Aorta (tissue), 5 donors: ENCODE measurements at regions not wholly inside any gene's neighbourhood (a gene's known extent, or its start where the extent isn't known, plus 50 kb on each side); places are given as distances from the start of the nearest gene placed in this dataset.
"Not testable (repeated sequence)": the region's sequence is repeated elsewhere in the genome, so short reads cannot be mapped to it uniquely, and the experiment has no call there.

Experiments used
- ATAC-seq: fragments of 200-7000 bp; cut with Tn5 transposase; one replicate; pipeline ENCODE4 v1.9.1; 2022; ENCODE audit warnings: moderate library complexity; ENCODE audit not compliant: low FRiP score
- DNase-seq, 2 donors: peaks; one replicate each; pipeline ENCODE4 v3.0.0-alpha.2; 2020
- H3K27ac ChIP-seq, 2 donors: one replicate each; pipeline ENCODE4 v1.5.1; 2013; ENCODE audit warnings: low read length in 2 of 2, mild to moderate bottlenecking in 2 of 2, moderate library complexity in 2 of 2, control low read depth in 1 of 2, inconsistent platforms in 1 of 2, low read depth in 1 of 2
- H3K27me3 ChIP-seq, 2 donors: one replicate each; pipeline ENCODE4 v1.6.1; 2013; ENCODE audit warnings: control low read depth in 1 of 2, low read length in 1 of 2, mild to moderate bottlenecking in 1 of 2, moderate library complexity in 1 of 2; ENCODE audit not compliant: insufficient read depth in 2 of 2, control insufficient read depth in 1 of 2
- H3K36me3 ChIP-seq, 2 donors: one replicate each; pipeline ENCODE4 v1.6.1; 2013; ENCODE audit warnings: control low read depth in 1 of 2, low read length in 1 of 2, mild to moderate bottlenecking in 1 of 2; ENCODE audit not compliant: insufficient read depth in 2 of 2, control insufficient read depth in 1 of 2
- H3K4me1 ChIP-seq, 2 donors: one replicate each; pipeline ENCODE4 v1.6.1; 2013; ENCODE audit warnings: low read length in 2 of 2, control low read depth in 1 of 2, mild to moderate bottlenecking in 1 of 2, moderate library complexity in 1 of 2; ENCODE audit not compliant: insufficient read depth in 2 of 2, control insufficient read depth in 1 of 2
- H3K4me3 ChIP-seq, 2 donors: one replicate each; pipeline ENCODE4 v1.5.1; 2013; ENCODE audit warnings: low read length in 2 of 2, control low read depth in 1 of 2, mild to moderate bottlenecking in 1 of 2
- H3K9me3 ChIP-seq: one replicate; pipeline ENCODE4 v1.6.1; 2013; ENCODE audit warnings: mild to moderate bottlenecking, low read length; ENCODE audit not compliant: control insufficient read depth
- WGBS, 2 donors: extraction: QIAGEN DNeasy Blood & Tissue Kit; methylation state at CpG; one replicate each; pipeline ENCODE4 v1.1.7; 2013; 5-methylcytosine and 5-hydroxymethylcytosine counted together
- intact Hi-C, 2 donors: fragments of 100-400 bp; cut with DNase I; formaldehyde crosslinking; loops; one replicate each; pipeline versions ENCODE4 v1.14.2 to v1.15.0; 2022
- donor health status: healthy with polysubstance abuse.
- donor health status: Bipolar disorder and iron deficiency.
- donor health status: DM: no; HTN: no; CAD: no.
- donor health status: DM: no; HTN: no; CAD: no.
- donor health status: DM: yes; HTN: yes; CAD: no.

GRCh38 chr6:134804311-134804710 lies 145.6 kb downstream of the ALDH8A1 start:
- H3K4me3 ChIP-seq, H3K27me3 ChIP-seq, H3K9me3 ChIP-seq, intact Hi-C loops, ATAC-seq, H3K4me1 ChIP-seq, H3K27ac ChIP-seq, H3K36me3 ChIP-seq, DNase-seq: not testable (repeated sequence)
- WGBS, 2 donors = 92 to 95% methylated on average over 10 of the region's 10 CpGs

- H3K9me3 ChIP-seq = no peaks in the 10 kb centered on the region
- no peak overlapping the region for H3K4me3 ChIP-seq
- 77% methylated on average over 5 of the region's 5 CpGs for WGBS, 2 donors
- H3K36me3 ChIP-seq = no peaks in the 10 kb centered on the region
- peaks cover 0 to under 1% of the 10 kb centered on the region in 2 donors for H3K4me1 ChIP-seq
- DNase-seq (no peak), ATAC-seq (no peak)
- intact Hi-C loops = no loop called here
- no peak overlapping the region for H3K27ac ChIP-seq
- no peaks in the 10 kb centered on the region for H3K27me3 ChIP-seq
Measured at GRCh38 chr6:134802426-134803058, 147.4 kb downstream of the ALDH8A1 start.

GRCh38 chr6:134797400-134798113 lies 152.3 kb downstream of the ALDH8A1 start:
- Histone ChIP-seq H3K27ac (no peak overlapping the region), H3K27me3 (no peaks in the 10 kb centered on the region), H3K4me1 (peaks cover 0 to 3% of the 10 kb centered on the region in 2 donors), H3K9me3 (no peaks in the 10 kb centered on the region), H3K36me3 (no peaks in the 10 kb centered on the region), H3K4me3 (no peak overlapping the region)
- DNase-seq (no peak), ATAC-seq (no peak)
- intact Hi-C loops = no loop called here
- 8 to 11% methylated on average over 7 of the region's 7 CpGs for WGBS, 2 donors

- H3K36me3 ChIP-seq = no peaks in the 10 kb centered on the region
- H3K4me1 ChIP-seq = peaks cover 0 to 3% of the 10 kb centered on the region in 2 donors
- H3K9me3 ChIP-seq = no peaks in the 10 kb centered on the region
- WGBS, 2 donors = 0 to 4% methylated on average over 1 of the region's 1 CpG
- ATAC-seq (no peak), DNase-seq (no peak)
- H3K27ac ChIP-seq = no peak overlapping the region
- no peak overlapping the region for H3K4me3 ChIP-seq
- H3K27me3 ChIP-seq = no peaks in the 10 kb centered on the region
- intact Hi-C loops = no loop called here
Measured at GRCh38 chr6:134795691-134796090, 154.2 kb downstream of the ALDH8A1 start.

- Histone ChIP-seq H3K9me3 (no peaks in the 10 kb centered on the region), H3K4me3 (no peak overlapping the region), H3K4me1 (peaks cover 0 to 3% of the 10 kb centered on the region in 2 donors), H3K36me3 (no peaks in the 10 kb centered on the region), H3K27ac (no peak overlapping the region), H3K27me3 (no peaks in the 10 kb centered on the region)
- no peak for DNase-seq
- no peak for ATAC-seq
- 93 to 94% methylated on average over 7 of the region's 7 CpGs for WGBS, 2 donors
- intact Hi-C loops = no loop called here
Measured at GRCh38 chr6:134795001-134795400, 154.9 kb downstream of the ALDH8A1 start.

- ATAC-seq, DNase-seq, intact Hi-C loops, H3K4me1 ChIP-seq, H3K27me3 ChIP-seq, H3K36me3 ChIP-seq, H3K4me3 ChIP-seq, H3K27ac ChIP-seq, H3K9me3 ChIP-seq: not testable (repeated sequence)
- WGBS, 2 donors = 95 to 96% methylated on average over 2 of the region's 2 CpGs
Measured at GRCh38 chr6:134791243-134791843, 158.6 kb downstream of the ALDH8A1 start.

- H3K27me3 ChIP-seq = no peaks in the 10 kb centered on the region
- WGBS, 2 donors = 76 to 79% methylated on average over 6 of the region's 6 CpGs
- intact Hi-C loops = no loop called here
- DNase-seq (no peak), ATAC-seq (no peak)
- H3K4me3 ChIP-seq = no peak overlapping the region
- H3K9me3 ChIP-seq = no peaks in the 10 kb centered on the region
- H3K27ac ChIP-seq = no peak overlapping the region
- no peaks in the 10 kb centered on the region for H3K4me1 ChIP-seq
- H3K36me3 ChIP-seq = no peaks in the 10 kb centered on the region
Measured at GRCh38 chr6:134787261-134787877, 162.5 kb downstream of the ALDH8A1 start.

- no peaks in the 10 kb centered on the region for H3K36me3 ChIP-seq
- DNase-seq (no peak), ATAC-seq (no peak)
- H3K9me3 ChIP-seq = peaks cover 2% of the 10 kb centered on the region
- 84 to 95% methylated on average over 2 of the region's 2 CpGs for WGBS, 2 donors
- no peaks in the 10 kb centered on the region for H3K27me3 ChIP-seq
- no peak overlapping the region for H3K4me3 ChIP-seq
- H3K4me1 ChIP-seq = no peaks in the 10 kb centered on the region
- no peak overlapping the region for H3K27ac ChIP-seq
- intact Hi-C loops = no loop called here
Measured at GRCh38 chr6:134784336-134784735, 165.6 kb downstream of the ALDH8A1 start.
